ENCODE measurements at regions not wholly inside any gene's neighbourhood (a gene's known extent, or its start where the extent isn't known, plus 50 kb on each side); places are given as distances from the start of the nearest gene placed in this dataset.

DNA sequence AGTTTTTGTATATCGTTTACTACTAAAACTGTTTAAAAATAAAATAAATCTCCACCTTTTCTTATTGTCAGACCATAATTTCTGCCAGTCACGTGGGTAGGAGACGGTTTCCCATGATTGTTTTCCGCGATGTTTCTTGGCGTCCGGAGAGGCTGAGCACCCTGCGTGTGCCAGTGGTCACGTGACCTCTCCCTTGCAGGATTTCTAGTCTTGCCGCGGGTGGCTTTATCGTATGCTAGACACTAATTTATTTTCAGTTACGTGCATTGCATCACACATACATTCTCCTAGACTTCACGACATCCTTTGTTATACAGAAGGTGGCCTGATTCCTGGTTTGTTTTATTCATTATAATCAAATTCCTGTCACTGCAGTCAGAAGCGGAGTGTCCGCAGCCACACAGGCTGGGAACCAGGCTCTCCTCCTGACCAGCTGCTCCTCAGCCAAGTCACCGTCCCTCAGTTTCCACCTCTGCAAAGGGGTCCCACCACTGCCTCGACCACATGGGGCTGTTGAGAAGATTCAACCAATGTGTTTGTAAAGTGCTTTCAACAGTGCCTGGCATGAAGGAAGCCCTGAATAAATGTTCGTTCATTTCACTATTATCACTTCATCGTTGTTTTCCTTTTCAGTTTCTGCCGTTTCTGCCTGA lies 203.2 kb upstream of the PPP2R2D start:
- no peak for DNase-seq

DNA sequence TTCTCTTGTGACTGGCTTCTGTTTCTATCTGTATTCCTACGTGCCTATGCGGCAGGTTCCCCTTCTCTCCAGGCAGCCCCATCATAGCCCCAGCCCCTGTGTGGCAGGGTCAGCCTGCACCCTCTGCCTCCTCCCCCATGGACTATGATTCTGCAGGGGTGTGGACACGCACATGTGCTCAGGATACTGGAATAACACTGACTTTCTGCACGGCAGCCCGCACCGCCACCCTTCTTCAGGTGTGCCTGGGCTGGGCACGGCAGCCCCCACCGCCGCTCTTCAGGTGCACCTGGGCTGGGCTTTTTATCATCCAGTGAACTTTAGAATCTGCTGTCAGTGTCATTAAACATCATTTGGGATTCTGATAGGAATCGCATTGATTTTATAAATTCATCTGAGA lies 202.6 kb upstream of the PPP2R2D start:
- DNase-seq = no peak

DNA sequence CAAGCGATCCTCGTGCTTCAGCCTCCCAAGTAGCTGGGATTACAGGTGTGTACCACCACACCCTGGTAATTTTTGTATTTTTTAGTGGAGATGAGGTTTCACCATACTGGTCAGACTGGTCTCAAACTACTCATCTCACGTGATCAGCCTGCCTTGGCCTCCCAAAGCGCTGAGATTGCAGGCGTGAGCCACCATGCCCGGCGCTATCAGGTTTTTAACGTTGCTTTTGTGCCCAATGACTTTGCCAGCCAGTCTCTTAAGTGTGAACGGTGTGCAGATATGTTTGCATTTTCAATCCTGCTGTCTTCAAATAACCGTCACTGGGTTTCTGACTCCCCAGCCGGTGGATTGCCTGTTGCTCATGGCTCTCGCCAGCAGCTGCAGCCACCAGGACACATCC lies 201.8 kb upstream of the PPP2R2D start:
- DNase-seq = no peak

DNA sequence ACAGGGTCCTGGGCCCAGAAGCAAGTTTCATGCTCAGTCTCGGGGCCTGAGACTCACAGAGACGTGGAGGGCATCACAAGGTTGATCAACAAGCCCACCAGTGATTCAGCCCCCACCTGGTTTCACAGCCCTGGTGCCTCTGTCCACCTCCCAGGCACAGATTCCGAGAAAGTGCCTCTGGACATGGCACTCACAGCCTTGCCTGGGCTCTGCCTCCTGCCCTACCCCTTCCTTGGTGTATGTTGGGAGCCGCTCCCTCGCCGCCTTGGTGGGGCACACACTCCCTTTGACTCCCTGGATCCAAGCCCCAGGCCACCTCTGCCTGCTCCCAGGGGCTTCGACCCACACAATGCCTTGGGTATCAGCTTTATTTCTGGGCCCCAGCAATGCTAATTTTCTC lies 200.8 kb upstream of the PPP2R2D start:
- DNase-seq = no peak

DNA sequence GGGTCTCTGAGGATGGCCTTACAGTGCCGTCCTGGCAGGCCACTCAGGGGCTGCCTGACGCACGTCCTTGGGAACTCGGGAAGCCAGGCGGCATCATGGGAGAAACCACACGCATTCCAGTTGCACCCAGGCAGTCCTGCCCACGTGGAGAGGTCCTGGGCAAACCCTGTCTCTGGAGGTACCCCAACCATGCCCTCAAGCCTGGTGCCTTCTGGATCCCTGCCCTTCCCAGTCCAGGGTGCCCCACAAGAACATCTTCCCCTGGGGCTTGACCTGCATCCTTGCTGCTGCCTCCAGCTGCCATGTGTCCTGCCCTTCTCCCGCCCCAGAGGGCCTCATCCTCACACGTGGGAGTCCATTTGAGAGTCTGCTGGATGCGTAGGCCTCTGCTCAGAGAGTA lies 200.3 kb upstream of the PPP2R2D start:
- DNase-seq = no peak

DNA sequence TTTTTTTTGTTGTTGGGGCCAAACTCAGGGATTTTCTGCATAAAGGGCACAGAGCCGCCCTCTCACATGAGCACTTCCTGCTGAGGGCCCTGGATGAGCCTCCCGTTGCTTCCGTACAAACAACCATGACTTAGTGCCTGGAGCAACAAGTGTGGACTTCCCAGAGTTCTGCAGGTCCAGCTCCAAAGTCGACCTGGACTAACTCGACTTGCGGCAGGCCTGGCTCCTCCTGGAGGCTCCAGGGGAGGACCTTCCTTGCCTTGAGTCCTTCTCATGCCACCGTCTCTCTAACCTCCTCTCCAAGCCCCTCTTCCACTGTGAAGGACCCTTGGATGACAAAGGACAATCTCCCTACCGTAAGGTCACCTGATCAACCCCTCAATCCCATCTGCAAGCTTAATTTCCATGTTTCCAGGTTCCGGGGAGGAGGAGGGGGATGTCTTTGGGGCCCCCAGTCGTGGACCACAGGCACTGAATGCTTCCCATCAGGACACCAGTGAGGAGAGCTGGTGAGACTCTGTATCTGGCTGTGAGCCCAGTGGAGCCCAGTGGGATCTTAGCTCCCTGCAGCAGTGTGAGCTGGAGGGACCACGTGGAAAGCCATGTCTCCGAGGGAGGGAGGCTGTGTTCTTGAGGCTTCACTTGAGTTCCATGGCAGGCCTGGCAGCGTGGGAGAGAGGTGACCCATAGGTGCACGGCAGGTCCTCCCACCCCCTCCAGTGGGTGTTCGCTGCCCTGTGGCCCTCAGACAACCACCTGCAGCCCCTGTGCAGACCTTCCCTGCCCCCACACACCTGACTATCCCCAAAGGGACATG lies 199.5 kb upstream of the PPP2R2D start:
- DNase-seq = no peak

DNA sequence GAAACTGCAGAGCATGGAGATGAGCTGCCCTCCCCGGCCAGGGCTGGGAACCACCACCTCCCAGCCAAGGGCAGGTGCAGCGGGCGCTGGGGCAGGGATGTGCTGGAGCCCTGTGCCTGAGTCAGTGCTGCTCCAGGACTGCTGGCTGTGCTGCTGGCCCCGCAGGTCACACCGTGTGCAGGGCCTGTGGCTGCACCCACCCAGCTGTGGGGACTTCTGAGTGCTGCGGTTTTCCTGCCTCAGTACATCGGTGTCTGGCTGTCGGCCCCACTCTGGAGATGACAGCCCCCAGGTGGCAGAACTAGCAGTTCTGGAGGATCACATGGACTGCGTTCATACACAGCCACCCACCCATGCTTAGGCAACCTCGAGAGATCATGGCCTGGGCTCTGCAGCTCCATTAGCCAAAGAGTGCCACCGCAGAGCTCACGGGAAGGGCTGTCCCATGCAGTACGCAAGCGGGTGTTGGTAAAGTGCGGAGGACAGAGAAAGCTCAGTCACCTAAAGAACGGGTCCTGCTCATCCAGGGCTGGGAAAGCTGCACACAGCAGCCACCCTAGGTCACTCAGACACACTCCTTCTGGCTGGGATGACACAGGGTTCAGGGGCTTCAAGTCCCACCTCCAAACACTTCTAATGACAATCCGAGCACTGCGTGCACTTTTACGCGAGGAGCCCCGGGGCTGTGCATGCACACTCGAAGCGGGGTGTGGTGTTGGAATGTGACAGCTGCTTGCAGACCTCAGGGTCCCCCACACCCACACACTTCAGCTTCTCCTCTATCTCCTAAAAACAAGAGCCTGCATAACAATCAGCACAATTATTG lies 198.1 kb upstream of the PPP2R2D start:
- no peak for DNase-seq

DNA sequence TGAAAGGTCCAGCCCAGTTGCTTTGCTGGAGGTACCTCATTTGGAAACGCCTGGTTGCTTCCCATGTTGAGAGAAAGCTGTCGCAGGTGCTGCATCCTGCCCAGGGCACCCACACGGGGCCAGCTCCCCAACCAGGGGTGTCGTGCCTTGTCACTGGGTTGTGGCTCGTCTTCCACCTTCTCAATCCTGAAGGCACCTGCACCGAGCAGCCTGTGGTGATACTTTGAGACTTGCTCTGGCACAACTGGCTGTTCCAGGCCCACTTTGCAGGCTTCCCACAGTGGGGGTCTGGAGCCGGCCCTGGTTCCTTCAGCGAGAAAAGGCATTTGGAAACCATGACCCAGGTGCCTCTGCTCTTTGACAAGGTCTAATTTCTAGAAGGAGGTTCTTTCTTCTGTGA lies 197.3 kb upstream of the PPP2R2D start:
- DNase-seq = no peak

DNA sequence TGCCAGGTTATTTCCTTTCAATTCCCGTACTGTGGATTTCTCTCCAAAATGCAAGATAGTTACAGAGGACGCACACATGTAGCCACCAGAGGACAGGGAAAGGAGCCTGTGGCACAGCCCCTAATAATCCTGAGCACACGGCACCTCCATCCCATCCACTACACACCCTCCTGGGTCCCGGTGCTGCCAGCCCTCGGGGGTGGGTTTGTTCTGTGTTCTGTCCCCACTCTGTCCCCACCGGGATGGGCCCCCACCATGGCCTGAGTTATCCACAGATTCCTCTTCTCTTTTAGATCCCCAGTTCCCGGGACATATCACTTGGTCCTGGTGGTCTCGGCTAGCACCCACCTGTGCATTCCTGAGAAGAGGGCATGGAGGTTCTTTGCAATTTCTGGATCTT lies 196.9 kb upstream of the PPP2R2D start:
- DNase-seq = no peak

DNA sequence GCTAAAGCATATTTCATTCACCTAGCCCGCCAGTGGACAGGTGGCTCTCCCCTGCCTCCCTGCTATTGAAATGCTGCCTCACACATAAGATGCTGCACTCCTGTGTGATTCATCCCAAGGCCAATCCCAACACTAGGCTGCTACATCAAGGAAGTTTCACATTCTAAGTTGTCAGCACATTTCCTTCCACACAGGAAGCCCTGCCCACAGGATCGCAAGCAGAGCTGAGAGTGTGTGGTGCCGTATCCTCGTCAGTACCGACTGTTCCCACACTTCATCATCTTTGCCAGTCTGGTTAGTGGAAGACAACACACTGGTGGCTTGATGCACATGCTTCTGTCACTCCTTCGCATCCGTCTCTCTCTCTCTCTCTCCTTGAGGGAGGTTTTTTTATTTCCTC lies 194.3 kb upstream of the PPP2R2D start:
- DNase-seq = no peak

DNA sequence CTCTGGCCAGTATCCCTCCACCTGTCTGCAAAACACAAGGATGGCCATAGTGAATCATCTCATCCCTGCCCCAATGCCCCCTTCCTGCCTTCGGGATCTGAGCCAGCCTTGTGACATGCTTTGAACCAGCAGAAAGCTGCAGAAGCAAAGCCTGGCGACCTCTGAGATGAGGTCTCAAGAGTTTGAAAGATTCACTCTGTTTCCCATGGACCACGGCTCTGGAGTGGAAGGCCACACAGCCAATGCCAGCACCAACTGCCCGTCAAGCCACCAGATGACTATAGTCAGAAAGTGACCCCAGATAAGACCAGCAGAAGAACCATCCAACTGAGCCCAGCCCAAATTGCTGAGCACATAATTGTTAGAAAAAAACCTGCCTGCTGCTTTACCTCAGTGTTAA lies 193.9 kb upstream of the PPP2R2D start:
- DNase-seq = no peak

DNA sequence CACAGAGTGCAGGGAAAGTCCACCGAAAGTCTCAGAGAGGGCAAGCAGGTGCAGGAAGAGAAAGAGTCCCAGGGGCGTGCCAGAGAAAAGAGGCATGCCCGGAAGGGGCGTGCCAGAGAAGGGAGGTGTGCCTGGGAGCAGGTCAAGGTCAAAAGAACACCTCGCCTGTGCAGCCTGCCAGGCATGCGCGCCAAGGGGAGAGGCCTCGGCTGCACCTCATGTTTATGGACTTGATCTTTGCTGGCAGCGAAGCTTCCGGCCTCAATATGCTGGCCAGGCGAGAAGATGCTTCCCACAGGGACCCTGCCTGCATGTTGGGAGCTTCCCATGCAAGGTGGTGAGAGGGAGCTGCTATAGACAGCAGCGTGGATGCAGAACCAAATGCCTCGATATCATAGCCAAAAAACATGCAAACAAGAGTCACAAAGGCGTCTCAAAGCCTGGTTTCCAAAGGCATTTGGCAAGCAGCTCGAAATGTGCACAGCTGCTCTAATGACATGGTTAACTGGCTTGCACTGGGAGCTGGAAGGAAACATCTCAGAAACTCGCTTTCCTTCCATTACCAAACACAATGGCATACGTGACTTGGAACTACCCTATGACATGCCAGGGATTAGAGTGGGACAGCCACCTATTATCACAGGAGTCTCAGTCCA lies 192.5 kb upstream of the PPP2R2D start:
- DNase-seq = no peak

DNA sequence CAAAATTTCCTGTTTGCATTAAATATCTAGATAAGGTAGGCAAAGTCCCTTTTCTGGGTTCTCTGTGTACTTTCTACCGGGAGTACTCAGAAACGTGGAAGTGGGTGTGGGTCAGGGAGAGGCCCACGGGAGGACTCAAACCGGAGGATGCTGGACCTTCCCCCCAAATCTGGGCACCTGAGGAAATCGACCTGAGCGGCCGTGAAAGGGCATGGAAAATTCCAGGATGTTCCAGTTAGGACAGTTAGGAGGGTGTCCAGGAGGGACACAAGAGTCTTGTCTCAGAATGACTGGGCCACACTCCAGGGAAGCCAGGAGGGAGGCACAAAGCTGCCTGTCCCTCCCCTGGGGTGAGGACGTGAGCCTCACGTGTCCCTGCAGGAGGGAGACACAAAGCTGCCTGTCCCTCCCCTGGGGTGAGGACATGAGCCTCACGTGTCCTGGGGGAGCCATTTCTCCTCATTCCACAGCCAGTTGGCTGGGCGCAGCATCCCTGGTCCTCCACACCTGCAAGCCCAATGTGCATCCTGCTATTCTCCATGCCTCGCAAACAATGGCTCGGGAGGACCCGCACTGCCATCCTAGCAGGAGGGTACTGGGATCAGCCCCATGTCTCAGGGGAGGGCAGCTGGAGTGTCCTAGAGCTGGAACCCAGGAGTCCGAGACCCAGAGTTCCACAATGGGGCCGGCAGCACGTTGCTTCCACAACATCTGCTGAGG lies 190.5 kb upstream of the PPP2R2D start:
- DNase-seq = no peak

DNA sequence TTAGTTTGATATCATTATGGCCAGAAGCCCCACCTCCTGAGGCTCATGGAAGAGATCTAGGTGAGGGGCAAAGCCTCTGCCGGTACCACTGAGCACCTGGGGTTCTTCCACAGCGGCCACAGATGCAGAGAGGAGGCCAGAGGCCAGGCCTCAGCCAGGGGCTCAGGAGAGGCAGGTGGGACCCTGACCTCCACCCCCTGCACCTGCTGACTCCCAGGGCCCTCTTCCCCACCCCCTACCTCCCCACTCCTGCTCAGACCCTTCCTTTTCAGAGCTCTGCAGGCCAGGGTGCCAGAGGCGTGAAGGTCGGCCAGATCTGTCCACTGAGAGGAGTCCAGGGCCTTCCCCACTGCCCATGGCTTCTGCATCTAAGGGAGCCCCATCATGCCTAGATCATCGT lies 178.7 kb upstream of the PPP2R2D start:
- no peak for DNase-seq

DNA sequence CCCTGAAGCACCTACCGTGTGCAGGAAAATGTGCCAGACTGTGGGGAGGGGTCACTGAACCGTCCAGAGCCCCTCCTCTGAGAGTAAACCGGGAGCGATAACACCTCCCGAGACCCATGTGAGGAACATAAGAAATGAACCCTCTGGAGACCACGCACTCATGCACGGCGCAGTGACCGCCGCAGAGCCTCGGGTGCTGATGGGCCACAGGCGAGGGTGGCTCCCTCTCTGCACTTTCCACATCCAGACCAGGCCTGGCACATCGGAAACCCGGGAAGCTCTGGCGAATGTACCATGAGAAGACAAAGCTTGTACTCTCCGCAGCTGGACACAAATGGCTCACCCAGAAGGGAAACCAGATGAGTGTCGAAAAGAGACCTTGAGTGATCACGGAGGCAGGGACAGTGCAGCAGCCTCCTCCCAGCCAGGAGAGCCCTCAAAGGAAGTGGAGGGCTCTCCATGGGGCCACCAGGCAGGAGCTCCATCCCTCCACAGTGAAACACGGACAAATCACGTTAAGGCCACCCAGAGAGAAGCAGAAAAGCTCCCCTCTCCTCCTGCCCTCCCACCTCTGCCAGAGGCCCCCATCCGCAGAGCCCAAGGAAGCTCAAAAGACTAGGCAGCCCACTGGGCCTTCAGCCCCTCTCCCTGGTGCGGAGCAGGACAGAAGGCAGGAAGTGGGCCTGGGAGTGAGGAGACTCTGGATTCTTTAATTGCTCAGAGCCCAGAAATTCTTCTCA lies 178.1 kb upstream of the PPP2R2D start:
- no peak for DNase-seq

DNA sequence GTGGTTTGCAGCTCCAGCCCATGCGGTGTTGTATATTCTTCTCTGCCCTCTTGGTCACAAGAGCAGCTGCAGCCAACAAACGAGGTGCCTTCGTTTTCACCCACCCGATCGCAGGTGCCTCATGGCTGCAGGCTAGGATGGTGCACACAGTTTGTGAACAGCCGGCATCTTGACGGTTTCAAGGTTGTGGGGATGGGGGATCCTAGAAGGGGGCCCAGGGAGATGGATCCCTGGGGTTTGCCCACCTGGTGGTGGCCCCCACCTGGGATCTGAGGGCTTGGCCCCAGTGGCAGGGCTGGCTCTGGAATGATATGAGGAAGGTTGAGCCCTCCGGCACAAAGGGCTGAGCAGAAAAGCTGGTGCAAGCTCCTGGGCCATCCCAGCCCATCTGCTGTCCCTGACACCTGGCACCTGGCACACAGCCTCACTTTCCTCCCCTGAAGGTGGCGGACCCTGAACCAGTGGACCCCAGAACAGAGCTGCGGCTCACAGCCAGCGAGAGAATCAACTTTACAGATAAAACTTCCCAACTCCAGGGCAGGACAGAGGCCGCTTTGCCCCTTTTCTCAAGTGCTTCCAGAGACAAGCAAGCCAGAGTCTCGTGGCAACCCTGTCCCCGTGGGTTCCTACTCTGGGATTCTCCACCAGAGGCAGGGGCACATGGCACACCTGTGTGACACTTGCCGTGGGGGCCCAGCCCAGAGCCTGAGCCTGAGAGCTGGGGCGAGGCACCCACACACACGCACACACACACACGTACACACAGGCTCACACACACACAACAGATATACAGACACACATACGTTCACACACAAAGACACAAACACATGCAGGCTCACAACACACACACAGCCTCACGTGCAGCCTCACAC lies 177.3 kb upstream of the PPP2R2D start:
- DNase-seq = no peak

DNA sequence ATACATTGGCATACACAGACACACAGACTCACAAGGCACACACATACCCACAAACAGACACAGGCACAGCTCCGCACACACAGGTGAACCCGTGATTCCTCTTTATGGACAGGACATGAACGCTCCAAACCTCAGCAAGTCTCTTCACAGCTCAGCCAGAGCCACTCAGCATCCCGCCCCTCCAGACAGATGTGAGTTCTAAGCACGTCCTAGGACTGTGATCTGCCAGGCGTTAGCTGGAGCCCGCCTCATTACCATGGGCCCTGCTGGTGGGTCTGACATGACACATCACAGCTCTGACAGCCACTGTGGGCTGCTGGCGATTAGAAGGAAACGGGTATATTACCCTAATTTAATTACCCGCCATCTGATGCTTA lies 176.7 kb upstream of the PPP2R2D start:
- DNase-seq = no peak

DNA sequence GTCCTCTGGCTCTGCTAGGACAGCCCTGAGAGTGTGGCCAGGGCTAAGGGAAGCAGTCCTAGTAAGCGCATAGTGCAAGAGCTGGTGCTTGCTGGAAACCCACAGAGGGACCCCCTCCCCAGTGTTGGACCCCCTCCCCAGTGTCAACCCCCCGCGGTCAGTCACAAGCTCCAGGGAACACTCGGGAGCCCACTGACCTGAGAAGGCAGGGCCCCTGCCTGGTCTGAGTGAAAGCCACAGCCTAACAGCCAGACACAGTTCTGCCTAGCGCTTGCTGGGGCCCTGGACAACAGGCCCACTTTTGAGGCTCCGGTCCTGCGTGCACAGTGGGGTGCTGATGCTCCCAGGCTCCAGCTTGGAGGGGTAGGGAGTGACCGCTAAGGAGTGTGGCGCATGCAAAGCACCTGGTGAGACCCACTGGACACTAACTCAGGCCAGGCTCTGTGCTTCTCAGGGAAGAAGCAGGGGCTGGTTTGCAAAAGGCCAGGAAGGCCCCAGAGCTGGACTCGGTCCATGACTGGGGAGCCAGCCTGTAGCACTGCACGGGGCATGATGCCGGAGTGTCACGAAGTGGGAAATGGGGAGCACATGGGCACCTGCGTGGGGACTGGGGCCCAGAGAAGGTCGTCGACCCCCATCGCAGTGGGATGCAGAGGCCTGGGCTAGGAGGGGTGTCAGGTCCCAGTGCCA lies 175.8 kb upstream of the PPP2R2D start:
- DNase-seq = no peak

DNA sequence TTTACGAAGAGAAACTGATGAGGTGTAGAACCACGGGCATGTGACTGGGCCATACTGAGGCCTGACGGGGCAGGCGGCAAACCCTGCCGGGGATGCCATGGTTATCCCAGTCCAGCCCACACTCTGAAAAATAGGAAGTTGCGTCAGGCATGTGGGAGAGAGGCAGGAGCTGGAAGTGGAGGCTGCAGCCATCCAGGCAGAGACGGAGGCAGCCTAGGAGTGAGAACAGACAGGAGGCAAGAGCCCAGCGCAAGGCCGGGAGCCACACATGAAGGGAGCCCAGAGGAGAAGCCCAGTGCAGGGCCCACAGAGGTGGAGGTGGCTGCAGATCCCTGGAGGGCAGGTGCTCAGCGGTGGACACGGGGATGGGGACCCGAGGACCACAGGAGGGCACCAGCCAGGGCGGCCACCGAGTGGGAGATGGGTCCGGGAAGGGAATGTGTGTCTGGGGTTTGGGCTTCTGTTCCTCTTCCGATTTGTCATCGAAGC lies 175.2 kb upstream of the PPP2R2D start:
- no peak for DNase-seq
